RWPE1 (cell line): ENCODE measurements at regions not wholly inside any gene's neighbourhood (a gene's known extent, or its start where the extent isn't known, plus 50 kb on each side); places are given as distances from the start of the nearest gene placed in this dataset.

Experiments used
- CTCF ChIA-PET: fragments of 350-600 bp; sonication (Branson Sonifier 250); formaldehyde crosslinking; extraction: SDS; loops from one replicate; lab custom pipeline; 2021; lab: Yijun Ruan, JAX
- POLR2A ChIA-PET: fragments of 400-600 bp; formaldehyde crosslinking; extraction: SDS; loops from one replicate; lab custom pipeline; 2020; ENCODE audit warnings: antibody characterized with exemption; ENCODE audit not compliant: low non-redundant PET; lab: Yijun Ruan, JAX
- DNase-seq: peaks from one replicate; pipeline ENCODE4 v3.0.0; 2012; ENCODE audit warnings: low spot score
- H3K27ac ChIP-seq: fragments of 450-650 bp; 2 replicates; pipeline ENCODE4 v1.5.1; 2017
- CTCF ChIP-seq: fragments of 450-650 bp; conservative IDR thresholded peaks from 2 replicates; pipeline ENCODE4 v1.5.1; 2017; ENCODE audit warnings: low read depth, mild to moderate bottlenecking

- TF ChIP-seq CTCF: no peak
- CTCF ChIA-PET: interaction anchor here (0.6 to 0.8 kb wide), 2 partner anchors 13 to 31 kb away, joined by 3 to 7 read pairs; no protein-coding TSS in a partner anchor
- POLR2A ChIA-PET: no interaction called here
- no peak overlapping the region for H3K27ac ChIP-seq
- DNase-seq: no peak
Observed at GRCh38 chr5:2303431-2304100, 420.8 kb upstream of the IRX4 start.

GRCh38 chr5:2302169-2302568, 419.4 kb upstream of the IRX4 start:
- no peak for DNase-seq
- ChIA-PET POLR2A (no interaction called here), CTCF (no interaction called here)
- no peak overlapping the region for H3K27ac ChIP-seq
- no peak for TF ChIP-seq CTCF

- TF ChIP-seq CTCF: no peak
- DNase-seq: no peak
- no peak overlapping the region for H3K27ac ChIP-seq
- ChIA-PET CTCF (no interaction called here), POLR2A (no interaction called here)
Observed at GRCh38 chr5:2300861-2301574, 418.3 kb upstream of the IRX4 start.

- POLR2A ChIA-PET: no interaction called here
- no peak for DNase-seq
- TF ChIP-seq CTCF: no peak
- CTCF ChIA-PET: no interaction called here
- H3K27ac ChIP-seq: no peak overlapping the region
Observed at GRCh38 chr5:2300421-2300820, 417.7 kb upstream of the IRX4 start.

GRCh38 chr5:2299388-2300220, 416.9 kb upstream of the IRX4 start:
- TF ChIP-seq CTCF: no peak
- H3K27ac ChIP-seq: no peak overlapping the region
- POLR2A ChIA-PET: no interaction called here
- CTCF ChIA-PET: no interaction called here
- DNase-seq: no peak

- TF ChIP-seq CTCF: no peak
- no peak for DNase-seq
- ChIA-PET POLR2A (no interaction called here), CTCF (no interaction called here)
- no peak overlapping the region for H3K27ac ChIP-seq
Observed at GRCh38 chr5:2298781-2299180, 416.1 kb upstream of the IRX4 start.
